Progenitor cell of endocrine pancreas (in vitro differentiated cells): ENCODE measurements at regions not wholly inside any gene's neighbourhood (a gene's known extent, or its start where the extent isn't known, plus 50 kb on each side); places are given as distances from the start of the nearest gene placed in this dataset.

Source experiments
- DNase-seq: peaks from one replicate; pipeline ENCODE4 v3.0.0; 2021; ENCODE audit warnings: low spot score; ENCODE audit not compliant: unreplicated experiment
- H3K27ac Mint-ChIP-seq: 2 replicates; pipeline ENCODE4 v1.8.0; 2021; ENCODE audit warnings: mild to moderate bottlenecking, moderate library complexity, mixed read lengths
- H3K27me3 Mint-ChIP-seq: 2 replicates; pipeline ENCODE4 v1.8.0; 2021; ENCODE audit warnings: mixed read lengths
- H3K36me3 Mint-ChIP-seq: 2 replicates; pipeline ENCODE4 v1.8.0; 2022; ENCODE audit warnings: mixed read lengths; ENCODE audit not compliant: insufficient read depth
- H3K4me1 Mint-ChIP-seq: 2 replicates; pipeline ENCODE4 v1.8.0; 2021; ENCODE audit warnings: low read depth, mixed read lengths
- H3K4me3 Mint-ChIP-seq: 2 replicates; pipeline ENCODE4 v1.8.0; 2021; ENCODE audit warnings: low read depth, mild to moderate bottlenecking, moderate library complexity, mixed read lengths
- H3K9me3 Mint-ChIP-seq: 2 replicates; pipeline ENCODE4 v1.8.0; 2021; ENCODE audit warnings: low read depth, mixed read lengths
- CTCF ChIP-seq: fragments of 200-600 bp; sonication (generic); IDR thresholded peaks from one replicate; pipeline ENCODE4 v1.5.0; 2021; ENCODE audit warnings: antibody characterized with exemption, mild to moderate bottlenecking; ENCODE audit not compliant: unreplicated experiment

- no peak overlapping the region for H3K27ac Mint-ChIP-seq
- no peaks in the 10 kb centered on the region for H3K36me3 Mint-ChIP-seq
- TF ChIP-seq CTCF, result no peak
- no peak overlapping the region for H3K4me3 Mint-ChIP-seq
- peaks cover 9% of the 10 kb centered on the region for H3K9me3 Mint-ChIP-seq
- H3K27me3 Mint-ChIP-seq, result no peaks in the 10 kb centered on the region
- H3K4me1 Mint-ChIP-seq, result no peaks in the 10 kb centered on the region
- no peak for DNase-seq
Measured at GRCh38 chr4:127347936-127348335, 284.8 kb upstream of the INTU start.

- Mint-ChIP-seq H3K36me3 (no peaks in the 10 kb centered on the region), H3K9me3 (peaks cover 9% of the 10 kb centered on the region), H3K27me3 (no peaks in the 10 kb centered on the region), H3K4me3 (no peak overlapping the region), H3K27ac (no peak overlapping the region), H3K4me1 (no peaks in the 10 kb centered on the region)
- TF ChIP-seq CTCF, result peak; percentile 9
- DNase-seq, result no peak
Measured at GRCh38 chr4:127352220-127353113, 280.3 kb upstream of the INTU start.

- TF ChIP-seq CTCF, result no peak
- H3K27ac Mint-ChIP-seq, result no peak overlapping the region
- no peaks in the 10 kb centered on the region for H3K27me3 Mint-ChIP-seq
- H3K4me1 Mint-ChIP-seq, result no peaks in the 10 kb centered on the region
- H3K9me3 Mint-ChIP-seq, result no peaks in the 10 kb centered on the region
- no peaks in the 10 kb centered on the region for H3K36me3 Mint-ChIP-seq
- no peak overlapping the region for H3K4me3 Mint-ChIP-seq
- DNase-seq, result no peak
Measured at GRCh38 chr4:127355743-127356142, 277.0 kb upstream of the INTU start.

GRCh38 chr4:127357765-127358164, 275.0 kb upstream of the INTU start:
- DNase-seq, result no peak
- no peaks in the 10 kb centered on the region for H3K9me3 Mint-ChIP-seq
- H3K4me1 Mint-ChIP-seq, result no peaks in the 10 kb centered on the region
- H3K27me3 Mint-ChIP-seq, result no peaks in the 10 kb centered on the region
- H3K36me3 Mint-ChIP-seq, result no peaks in the 10 kb centered on the region
- no peak overlapping the region for H3K27ac Mint-ChIP-seq
- no peak overlapping the region for H3K4me3 Mint-ChIP-seq
- TF ChIP-seq CTCF, result no peak

- Mint-ChIP-seq H3K27ac (no peak overlapping the region), H3K4me3 (no peak overlapping the region), H3K36me3 (no peaks in the 10 kb centered on the region), H3K9me3 (peaks cover 5% of the 10 kb centered on the region), H3K4me1 (peaks cover 7% of the 10 kb centered on the region), H3K27me3 (no peaks in the 10 kb centered on the region)
- DNase-seq, result no peak
- TF ChIP-seq CTCF, result no peak
Measured at GRCh38 chr4:127362686-127363085, 270.1 kb upstream of the INTU start.
